ENCODE measurements at regions not wholly inside any gene's neighbourhood (a gene's known extent, or its start where the extent isn't known, plus 50 kb on each side); places are given as distances from the start of the nearest gene placed in this dataset.

GRCh38 chr16:62883509-62883908 is 847.3 kb upstream of the CDH8 start:
- no peak for TF ChIP-seq CTCF (IDR thresholded peaks at IDR 0.05)
- TF ChIP-seq POLR2AphosphoS5 (IDR thresholded peaks at IDR 0.05; ENCODE audit: insufficient read depth in 1 of 2, low read depth in 1 of 2) = no peak
- no peak for TF ChIP-seq POLR2A (IDR thresholded peaks at IDR 0.05)

Data from vagina (tissue), 2 donors.